DND-41 (cell line): ENCODE measurements at regions not wholly inside any gene's neighbourhood (a gene's known extent, or its start where the extent isn't known, plus 50 kb on each side); places are given as distances from the start of the nearest gene placed in this dataset.

ENCODE experiments used
- ATAC-seq: fragments of 200-7000 bp; cut with Tn5 transposase; 3 replicates; pipeline ENCODE4 v1.9.1; 2021; ENCODE audit warnings: low read depth; ENCODE audit not compliant: insufficient read depth
- DNase-seq: peaks from one replicate; pipeline ENCODE4 v3.0.0-alpha.2; 2020
- H2AFZ ChIP-seq: 2 replicates; pipeline ENCODE4 v1.6.0; 2012; ENCODE audit warnings: low read depth, low read length
- H3K27ac ChIP-seq: 2 replicates; pipeline ENCODE4 v1.5.1; 2012; ENCODE audit warnings: low read length, inconsistent platforms
- H3K27me3 ChIP-seq: fragments of 200-600 bp; sonication (generic); 2 replicates; pipeline ENCODE4 v1.6.0; 2012; ENCODE audit warnings: low read length, mild to moderate bottlenecking, inconsistent platforms; ENCODE audit not compliant: insufficient read depth, poor library complexity
- H3K36me3 ChIP-seq: 2 replicates; pipeline ENCODE4 v1.5.1; 2012; ENCODE audit warnings: low read length, inconsistent platforms; ENCODE audit not compliant: insufficient read depth
- H3K4me1 ChIP-seq: 2 replicates; pipeline ENCODE4 v1.5.1; 2012; ENCODE audit warnings: mild to moderate bottlenecking, low read length; ENCODE audit not compliant: insufficient read depth
- H3K4me2 ChIP-seq: 2 replicates; pipeline ENCODE4 v1.6.0; 2012; ENCODE audit warnings: mild to moderate bottlenecking, moderate library complexity, low read length, inconsistent platforms; ENCODE audit not compliant: insufficient read depth
- H3K4me3 ChIP-seq, 2 experiments: fragments of 200-600 bp in 1 of 2; shearing (Covaris generic) in 1 of 2; 2 replicates each; pipeline ENCODE4 v1.5.1; 2012 to 2016; ENCODE audit warnings: inconsistent platforms in 2 of 2, low read length in 2 of 2, mild to moderate bottlenecking in 2 of 2, low read depth in 1 of 2, moderate library complexity in 1 of 2
- H3K79me2 ChIP-seq: 2 replicates; pipeline ENCODE4 v1.6.0; 2012; ENCODE audit warnings: low read length, inconsistent platforms; ENCODE audit not compliant: insufficient read depth
- H3K9ac ChIP-seq: 2 replicates; pipeline ENCODE4 v1.6.0; 2012; ENCODE audit warnings: low read depth, mild to moderate bottlenecking, inconsistent platforms, low read length, moderate library complexity
- H3K9me3 ChIP-seq: 2 replicates; pipeline ENCODE4 v1.5.1; 2012; ENCODE audit warnings: low read length, moderate library complexity, mild to moderate bottlenecking, inconsistent platforms; ENCODE audit not compliant: insufficient read depth, severe bottlenecking
- H4K20me1 ChIP-seq: 2 replicates; pipeline ENCODE4 v1.6.0; 2012; ENCODE audit warnings: low read length; ENCODE audit not compliant: insufficient read depth
- EZH2 ChIP-seq: IDR thresholded peaks from 3 replicates; pipeline ENCODE4 v1.6.1; 2012; ENCODE audit warnings: borderline replicate concordance, low read depth, mild to moderate bottlenecking, moderate library complexity, low read length, inconsistent platforms; ENCODE audit not compliant: severe bottlenecking
- TF ChIP-seq, protein P1 (sequence below): IDR thresholded peaks from 2 replicates; pipeline ENCODE4 v1.5.1; 2012; ENCODE audit warnings: borderline replicate concordance, low read length, moderate library complexity, mild to moderate bottlenecking; ENCODE audit not compliant: poor library complexity, severe bottlenecking; ENCODE audit errors: extremely low read depth

DNA sequence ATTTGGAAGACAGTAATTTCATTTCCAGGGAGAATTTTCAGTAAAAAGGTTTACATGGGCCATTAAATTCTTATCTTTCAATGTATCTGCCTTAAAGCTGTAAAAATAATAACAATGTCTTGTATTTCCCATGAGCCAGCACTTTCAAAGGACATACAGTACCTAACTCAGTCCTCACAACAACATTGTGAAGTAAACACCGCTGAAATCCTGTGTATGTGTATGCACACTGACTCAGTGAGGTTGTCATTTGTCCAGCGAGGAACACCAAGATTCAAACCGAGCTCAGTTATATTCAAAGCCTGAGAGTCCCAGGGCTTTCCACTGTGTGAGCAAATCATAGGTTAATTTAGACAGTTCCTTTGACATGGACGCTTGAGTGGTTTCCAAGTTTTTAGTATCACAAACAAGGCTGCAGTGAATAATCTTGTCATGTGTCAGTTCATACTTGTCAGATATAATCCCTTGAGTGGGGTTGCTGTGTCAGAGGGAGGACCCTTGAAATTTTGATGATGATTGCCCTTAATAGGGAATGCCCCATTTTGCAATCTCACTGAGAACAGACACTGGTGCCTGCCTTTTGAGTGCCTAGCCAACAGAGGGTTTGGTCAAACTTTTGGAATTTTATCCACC is 50.0 kb upstream of the SLC22A23 start:
- H3K9me3 ChIP-seq: no peaks in the 10 kb centered on the region
- no peak for TF ChIP-seq EZH2
- TF ChIP-seq, protein P1, sequence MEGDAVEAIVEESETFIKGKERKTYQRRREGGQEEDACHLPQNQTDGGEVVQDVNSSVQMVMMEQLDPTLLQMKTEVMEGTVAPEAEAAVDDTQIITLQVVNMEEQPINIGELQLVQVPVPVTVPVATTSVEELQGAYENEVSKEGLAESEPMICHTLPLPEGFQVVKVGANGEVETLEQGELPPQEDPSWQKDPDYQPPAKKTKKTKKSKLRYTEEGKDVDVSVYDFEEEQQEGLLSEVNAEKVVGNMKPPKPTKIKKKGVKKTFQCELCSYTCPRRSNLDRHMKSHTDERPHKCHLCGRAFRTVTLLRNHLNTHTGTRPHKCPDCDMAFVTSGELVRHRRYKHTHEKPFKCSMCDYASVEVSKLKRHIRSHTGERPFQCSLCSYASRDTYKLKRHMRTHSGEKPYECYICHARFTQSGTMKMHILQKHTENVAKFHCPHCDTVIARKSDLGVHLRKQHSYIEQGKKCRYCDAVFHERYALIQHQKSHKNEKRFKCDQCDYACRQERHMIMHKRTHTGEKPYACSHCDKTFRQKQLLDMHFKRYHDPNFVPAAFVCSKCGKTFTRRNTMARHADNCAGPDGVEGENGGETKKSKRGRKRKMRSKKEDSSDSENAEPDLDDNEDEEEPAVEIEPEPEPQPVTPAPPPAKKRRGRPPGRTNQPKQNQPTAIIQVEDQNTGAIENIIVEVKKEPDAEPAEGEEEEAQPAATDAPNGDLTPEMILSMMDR: no peak
- H3K27ac ChIP-seq: no peak overlapping the region
- no peaks in the 10 kb centered on the region for H3K36me3 ChIP-seq
- no peaks in the 10 kb centered on the region for H3K4me1 ChIP-seq
- peaks cover 2% of the 10 kb centered on the region; the same call in 1 of the 2 replicates for H4K20me1 ChIP-seq
- ATAC-seq: no peak
- H3K27me3 ChIP-seq: peaks cover 15% of the 10 kb centered on the region
- DNase-seq: no peak
- H3K79me2 ChIP-seq: no peaks in the 10 kb centered on the region
- no peak overlapping the region for H3K4me2 ChIP-seq
- H2AFZ ChIP-seq: no peak overlapping the region
- no peak overlapping the region for H3K9ac ChIP-seq
- H3K4me3 ChIP-seq: no peak overlapping the region
